Neural progenitor cell (in vitro differentiated cells): ENCODE measurements at regions not wholly inside any gene's neighbourhood (a gene's known extent, or its start where the extent isn't known, plus 50 kb on each side); places are given as distances from the start of the nearest gene placed in this dataset.

ENCODE experiments used
- DNase-seq: peaks from one replicate; pipeline ENCODE4 v3.0.0-alpha.2; 2016; ENCODE audit warnings: low spot score
- H2AFZ ChIP-seq: fragments of 200-600 bp; sonication (generic); replicated peaks from 2 replicates; pipeline ENCODE4 v1.6.1; 2016; ENCODE audit warnings: antibody characterized with exemption
- H3F3A ChIP-seq: fragments of 200-600 bp; sonication (generic); 2 replicates; pipeline ENCODE4 v1.6.1; 2016; ENCODE audit warnings: antibody characterized with exemption, low read depth
- H3K27ac ChIP-seq: fragments of 200-600 bp; sonication (generic); 2 replicates; pipeline ENCODE4 v1.5.1; 2016; ENCODE audit warnings: mild to moderate bottlenecking
- H3K27me3 ChIP-seq: fragments of 200-600 bp; sonication (generic); 2 replicates; pipeline ENCODE4 v1.6.1; 2016; ENCODE audit warnings: mild to moderate bottlenecking, moderate library complexity
- H3K36me3 ChIP-seq: fragments of 200-600 bp; sonication (generic); 2 replicates; pipeline ENCODE4 v1.5.1; 2016
- H3K4me1 ChIP-seq: fragments of 200-600 bp; sonication (generic); 2 replicates; pipeline ENCODE4 v1.6.1; 2016; ENCODE audit warnings: mixed run types
- H3K4me2 ChIP-seq: fragments of 200-600 bp; sonication (generic); 2 replicates; pipeline ENCODE4 v1.6.1; 2016
- H3K4me3 ChIP-seq: fragments of 200-600 bp; sonication (generic); 2 replicates; pipeline ENCODE4 v1.5.1; 2016
- H3K79me2 ChIP-seq: fragments of 200-600 bp; sonication (generic); 2 replicates; pipeline ENCODE4 v1.6.1; 2016; ENCODE audit warnings: low read depth
- H3K9ac ChIP-seq: fragments of 200-600 bp; sonication (generic); 2 replicates; pipeline ENCODE4 v1.6.1; 2016
- H3K9me3 ChIP-seq: fragments of 200-600 bp; sonication (generic); 2 replicates; pipeline ENCODE4 v1.5.1; 2016; ENCODE audit warnings: low read depth
- H4K20me1 ChIP-seq: fragments of 200-600 bp; sonication (generic); 2 replicates; pipeline ENCODE4 v1.6.1; 2016; ENCODE audit warnings: low read depth
- H3K27ac Mint-ChIP-seq: 3 replicates; pipeline ENCODE4 v1.8.0; 2021; ENCODE audit warnings: mixed read lengths
- H3K27me3 Mint-ChIP-seq: 2 replicates; pipeline ENCODE4 v1.8.0; 2022; ENCODE audit warnings: low read depth, mild to moderate bottlenecking, inconsistent platforms, moderate library complexity, mixed read lengths; ENCODE audit not compliant: insufficient read depth
- H3K36me3 Mint-ChIP-seq: 3 replicates; pipeline ENCODE4 v1.8.0; 2021; ENCODE audit warnings: mixed read lengths
- H3K4me1 Mint-ChIP-seq: 3 replicates; pipeline ENCODE4 v1.8.0; 2021; ENCODE audit warnings: mixed read lengths
- H3K4me3 Mint-ChIP-seq: 3 replicates; pipeline ENCODE4 v1.8.0; 2021; ENCODE audit warnings: mild to moderate bottlenecking, moderate library complexity, mixed read lengths
- H3K9me3 Mint-ChIP-seq: 3 replicates; pipeline ENCODE4 v1.8.0; 2020; ENCODE audit warnings: mixed read lengths
- EZH2 ChIP-seq: fragments of 200-600 bp; sonication (generic); IDR thresholded peaks from 2 replicates; pipeline ENCODE4 v1.6.1; 2017; ENCODE audit warnings: antibody characterized with exemption, mild to moderate bottlenecking, moderate library complexity
- EZH2phosphoT487 ChIP-seq: fragments of 200-600 bp; sonication (generic); IDR thresholded peaks from 2 replicates; pipeline ENCODE4 v1.6.1; 2017; ENCODE audit warnings: antibody characterized with exemption
- TF ChIP-seq, protein P1 (sequence below): fragments of 200-600 bp; sonication (generic); IDR thresholded peaks from 2 replicates; pipeline ENCODE4 v1.5.1; 2017; ENCODE audit warnings: antibody characterized with exemption, mild to moderate bottlenecking

GRCh38 chr6:76792394-76792793, 670.9 kb downstream of the HTR1B start:
- Mint-ChIP-seq H3K27me3 (peaks cover 2% of the 10 kb centered on the region), H3K36me3 (no peaks in the 10 kb centered on the region), H3K4me3 (no peak overlapping the region), H3K9me3 (no peaks in the 10 kb centered on the region), H3K4me1 (peaks cover 3% of the 10 kb centered on the region), H3K27ac (no peak overlapping the region)
- Histone ChIP-seq H3K4me1 (no peaks in the 10 kb centered on the region), H4K20me1 (no peaks in the 10 kb centered on the region), H2AFZ (peak overlapping the region; percentile 5), H3K4me2 (no peak overlapping the region), H3K9me3 (peaks cover 5% of the 10 kb centered on the region), H3K27ac (no peak overlapping the region), H3F3A (no peaks in the 10 kb centered on the region), H3K36me3 (no peaks in the 10 kb centered on the region), H3K4me3 (no peak overlapping the region), H3K9ac (no peak overlapping the region), H3K27me3 (no peaks in the 10 kb centered on the region), H3K79me2 (no peaks in the 10 kb centered on the region)
- TF ChIP-seq EZH2 (no peak), EZH2phosphoT487 (no peak)
- TF ChIP-seq, protein P1, sequence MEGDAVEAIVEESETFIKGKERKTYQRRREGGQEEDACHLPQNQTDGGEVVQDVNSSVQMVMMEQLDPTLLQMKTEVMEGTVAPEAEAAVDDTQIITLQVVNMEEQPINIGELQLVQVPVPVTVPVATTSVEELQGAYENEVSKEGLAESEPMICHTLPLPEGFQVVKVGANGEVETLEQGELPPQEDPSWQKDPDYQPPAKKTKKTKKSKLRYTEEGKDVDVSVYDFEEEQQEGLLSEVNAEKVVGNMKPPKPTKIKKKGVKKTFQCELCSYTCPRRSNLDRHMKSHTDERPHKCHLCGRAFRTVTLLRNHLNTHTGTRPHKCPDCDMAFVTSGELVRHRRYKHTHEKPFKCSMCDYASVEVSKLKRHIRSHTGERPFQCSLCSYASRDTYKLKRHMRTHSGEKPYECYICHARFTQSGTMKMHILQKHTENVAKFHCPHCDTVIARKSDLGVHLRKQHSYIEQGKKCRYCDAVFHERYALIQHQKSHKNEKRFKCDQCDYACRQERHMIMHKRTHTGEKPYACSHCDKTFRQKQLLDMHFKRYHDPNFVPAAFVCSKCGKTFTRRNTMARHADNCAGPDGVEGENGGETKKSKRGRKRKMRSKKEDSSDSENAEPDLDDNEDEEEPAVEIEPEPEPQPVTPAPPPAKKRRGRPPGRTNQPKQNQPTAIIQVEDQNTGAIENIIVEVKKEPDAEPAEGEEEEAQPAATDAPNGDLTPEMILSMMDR = no peak
- no peak for DNase-seq

DNA sequence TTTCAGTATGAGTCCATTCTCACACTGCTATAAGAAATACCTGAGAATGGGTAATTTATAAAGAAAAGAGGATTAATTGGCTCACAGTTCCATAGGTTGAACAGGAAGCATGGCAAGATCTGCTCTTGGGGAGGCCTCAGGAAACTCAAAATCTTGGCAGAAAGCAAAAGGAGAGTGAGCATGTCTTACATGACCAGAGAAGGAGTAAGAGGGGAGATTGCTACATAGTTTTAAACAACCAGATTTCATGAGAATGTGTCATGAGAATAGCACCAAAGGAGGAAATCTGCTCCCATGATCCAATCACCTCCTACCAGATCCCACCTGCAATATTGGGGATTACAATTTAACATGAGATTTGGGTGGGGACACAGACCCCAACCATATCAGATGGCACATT, 672.4 kb downstream of the HTR1B start:
- no peak overlapping the region for H3K4me3 ChIP-seq

DNA sequence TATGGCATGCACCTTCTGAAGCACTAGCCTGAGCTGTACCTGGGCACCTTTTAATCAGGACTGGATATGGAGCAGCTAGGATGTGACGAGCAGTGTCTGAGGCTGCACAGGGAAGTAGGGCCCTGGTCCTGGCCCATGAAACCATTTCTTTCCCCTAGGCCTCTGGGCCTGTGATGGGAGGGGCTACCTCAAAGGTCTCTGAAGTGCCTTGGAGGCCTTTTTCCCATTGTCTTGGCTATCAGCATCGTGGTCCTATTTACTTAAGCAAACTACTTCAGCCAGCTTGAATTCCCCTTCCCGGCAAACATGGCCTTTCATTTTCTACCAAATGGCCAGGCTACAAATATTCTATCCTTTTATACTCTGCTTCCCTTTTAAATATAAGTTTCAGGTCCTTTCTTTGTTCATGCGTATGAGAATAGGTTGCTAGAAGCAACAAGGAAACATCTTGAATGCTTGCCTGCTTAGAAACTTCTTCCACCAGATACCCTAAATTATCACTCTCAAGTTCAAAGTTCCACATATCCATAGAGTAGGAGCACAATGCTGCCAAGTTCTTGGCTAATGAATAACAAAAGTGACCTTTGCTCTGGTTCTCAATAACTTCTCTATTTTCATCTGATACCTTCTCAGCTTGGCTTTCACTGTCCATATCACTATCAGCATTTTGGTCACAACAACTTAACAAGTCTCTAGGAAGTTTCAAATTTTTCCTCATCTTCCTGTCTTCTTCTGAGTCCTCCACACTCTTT, 673.1 kb downstream of the HTR1B start:
- H3F3A ChIP-seq = no peaks in the 10 kb centered on the region
- peaks cover 5% of the 10 kb centered on the region for H3K9me3 ChIP-seq
- Mint-ChIP-seq H3K9me3 (no peaks in the 10 kb centered on the region), H3K27me3 (no peaks in the 10 kb centered on the region), H3K36me3 (no peaks in the 10 kb centered on the region), H3K27ac (no peak overlapping the region), H3K4me1 (peaks cover 3% of the 10 kb centered on the region), H3K4me3 (no peak overlapping the region)
- H3K27me3 ChIP-seq = no peaks in the 10 kb centered on the region
- TF ChIP-seq, protein P1 = no peak
- TF ChIP-seq EZH2 = no peak
- TF ChIP-seq EZH2phosphoT487 = no peak
- no peak overlapping the region for H3K4me3 ChIP-seq
- H3K36me3 ChIP-seq = no peaks in the 10 kb centered on the region
- no peak for DNase-seq
- no peak overlapping the region for H2AFZ ChIP-seq
- no peaks in the 10 kb centered on the region for H3K79me2 ChIP-seq
- no peaks in the 10 kb centered on the region for H4K20me1 ChIP-seq
- H3K4me2 ChIP-seq = no peak overlapping the region
- H3K27ac ChIP-seq = no peak overlapping the region
- no peak overlapping the region for H3K9ac ChIP-seq
- H3K4me1 ChIP-seq = no peaks in the 10 kb centered on the region

More for the DNA sequence above, 672.4 kb downstream of the HTR1B start:
- H3K27ac ChIP-seq = no peak overlapping the region
- no peaks in the 10 kb centered on the region for H3K36me3 ChIP-seq
- no peak for DNase-seq
- no peak overlapping the region for H3K4me3 Mint-ChIP-seq
- H2AFZ ChIP-seq = no peak overlapping the region
- H3K4me1 Mint-ChIP-seq = peaks cover 3% of the 10 kb centered on the region
- peaks cover 5% of the 10 kb centered on the region for H3K9me3 ChIP-seq
- TF ChIP-seq, protein P1 = no peak
- TF ChIP-seq EZH2phosphoT487 = no peak
- TF ChIP-seq EZH2 = no peak
- no peaks in the 10 kb centered on the region for H3F3A ChIP-seq
- H3K27me3 ChIP-seq = no peaks in the 10 kb centered on the region
- H3K27me3 Mint-ChIP-seq = no peaks in the 10 kb centered on the region
- H3K27ac Mint-ChIP-seq = no peak overlapping the region
- no peaks in the 10 kb centered on the region for H3K79me2 ChIP-seq
- no peak overlapping the region for H3K4me2 ChIP-seq
- no peaks in the 10 kb centered on the region for H3K4me1 ChIP-seq
- H3K9me3 Mint-ChIP-seq = no peaks in the 10 kb centered on the region
- H3K36me3 Mint-ChIP-seq = no peaks in the 10 kb centered on the region
- no peaks in the 10 kb centered on the region for H4K20me1 ChIP-seq
- H3K9ac ChIP-seq = no peak overlapping the region
